ENCODE measurements at regions not wholly inside any gene's neighbourhood (a gene's known extent, or its start where the extent isn't known, plus 50 kb on each side); places are given as distances from the start of the nearest gene placed in this dataset.

DNA sequence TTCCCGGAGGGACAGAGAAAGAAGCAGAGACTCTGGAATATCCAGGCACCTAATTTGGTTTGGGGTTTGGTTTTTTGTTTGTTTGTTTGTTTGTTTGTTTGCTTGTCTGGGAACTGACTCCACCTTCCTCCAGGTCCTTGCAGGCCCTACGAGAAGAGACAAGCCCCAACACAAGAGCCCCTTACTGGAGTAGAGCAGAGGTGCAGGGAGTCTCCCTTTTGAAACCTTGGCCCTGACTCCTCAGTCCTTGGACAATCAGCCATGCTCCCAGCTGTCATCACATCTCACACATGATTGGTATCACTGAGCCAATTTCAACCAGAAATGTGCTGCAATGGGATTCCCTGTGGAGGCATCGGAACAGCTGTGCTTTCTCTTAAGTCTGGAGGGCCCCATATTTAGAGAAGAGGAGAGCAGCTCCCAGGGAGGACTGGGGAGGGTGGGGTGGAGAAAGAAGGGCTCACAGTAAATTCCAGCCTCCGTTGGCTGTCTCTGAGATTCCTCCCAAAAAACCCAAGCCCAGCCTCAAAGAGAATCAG lies 279.9 kb upstream of the NCKAP5 start:
- Histone ChIP-seq H3K9me1 (ENCODE audit: insufficient read depth, low read length) (peaks cover 2% of the 10 kb centered on the region), H2AFZ (replicated peaks; ENCODE audit: low read length, poor library complexity) (no peak overlapping the region), H3K36me3 (ENCODE audit: control insufficient read depth, insufficient read depth, low read length) (no peaks in the 10 kb centered on the region), H3K4ac (ENCODE audit: low read depth, low read length) (peak overlapping the region; percentile 21; the same call in 1 of the 2 replicates), H2BK120ac (ENCODE audit: low read depth, low read length) (no peak overlapping the region; the same call in 1 of the 2 replicates), H3K4me1 (ENCODE audit: control insufficient read depth, insufficient read depth, low read length) (peaks cover 4% of the 10 kb centered on the region), H2BK5ac (ENCODE audit: low read depth, low read length, poor library complexity, severe bottlenecking) (no peak overlapping the region), H4K8ac (ENCODE audit: low read depth in 2 of 2, low read length in 2 of 2) (no peak overlapping the region), H3K27me3 (ENCODE audit: control insufficient read depth, insufficient read depth, low read length) (no peaks in the 10 kb centered on the region), H2AK9ac (replicated peaks; ENCODE audit: low read depth, low read length, poor library complexity) (no peak overlapping the region), H3K56ac (ENCODE audit: extremely low read depth, insufficient read depth, low read length) (no peak overlapping the region), H3K4me2 (ENCODE audit: low read depth, low read length) (no peak overlapping the region), H3K27ac (ENCODE audit: insufficient read depth, low read length) (no peak overlapping the region), H2BK15ac (ENCODE audit: low read depth, low read length) (no peak overlapping the region), H4K91ac (ENCODE audit: insufficient read depth, low read depth, low read length) (peak overlapping the region; percentile 34; the same call in 1 of the 2 replicates), H3K9me3 (ENCODE audit: control insufficient read depth, insufficient read depth, low read length) (no peaks in the 10 kb centered on the region), H4K5ac (ENCODE audit: low read depth, low read length) (no peak overlapping the region), H2AK5ac (ENCODE audit: low read depth, low read length) (no peak overlapping the region), H3K14ac (replicated peaks; ENCODE audit: low read depth, low read length) (no peak overlapping the region), H3K4me3 (ENCODE audit: insufficient read depth, low read depth, low read length) (no peak overlapping the region), H3K9ac (ENCODE audit: low read depth, low read length) (no peak overlapping the region), H2BK20ac (ENCODE audit: low read depth, low read length) (no peak overlapping the region; the same call in 1 of the 2 replicates), H3K23ac (ENCODE audit: low read depth, low read length) (no peak overlapping the region), H4K20me1 (ENCODE audit: insufficient read depth, low read length) (no peaks in the 10 kb centered on the region), H3K79me1 (ENCODE audit: low read depth in 1 of 2, low read length in 2 of 2) (peaks cover 0 to 9% of the 10 kb centered on the region in 2 experiments; a peak in 2 of 4 replicates), H3K18ac (ENCODE audit: low read depth, low read length) (no peak overlapping the region)
- 86% methylated on average over 1 of the region's 4 CpGs; no CpG with 5 or more reads in 1 of the 2 experiments for WGBS, 2 experiments (ENCODE audit: extremely low coverage in 2 of 2, insufficient read length in 1 of 2)
- BruUV-seq (replicated peaks): no TSS peak
- POLR2A ChIA-PET (ENCODE audit: unreplicated experiment): no interaction called here
- CTCF ChIA-PET: no interaction called here
- intact Hi-C loops (cut with micrococcal nuclease) (loop anchor here (10.0 kb wide), 3 partner anchors 413 to 1993 kb away; partner anchors contain the start of gene LYPD1), dilution Hi-C loops (cut with HindIII; ENCODE audit: low sequenced_read_pairs, unreplicated experiment) (no loop called here), in situ Hi-C loops (cut with MboI; ENCODE audit: low sequenced_read_pairs) (loop anchor here (5.0 to 25.0 kb wide), 2 partner anchors 1186 to 1296 kb away; partner anchors contain the start of gene LYPD1)
- TF ChIP-seq RFX5 (IDR thresholded peaks at IDR 0.05; ENCODE audit: low read depth, low read length) (no peak), CEBPB (IDR thresholded peaks at IDR 0.05; ENCODE audit: low read depth, low read length) (no peak), BHLHE40 (IDR thresholded peaks at IDR 0.05; ENCODE audit: low read depth, low read length) (no peak), RCOR1 (IDR thresholded peaks at IDR 0.05; ENCODE audit: insufficient replicate concordance, low read length) (no peak), POLR2A (IDR thresholded peaks at IDR 0.05; ENCODE audit: low read depth, low read length) (no peak), CHD1 (IDR thresholded peaks at IDR 0.05; ENCODE audit: low read depth, low read length) (no peak), USF2 (IDR thresholded peaks at IDR 0.05; ENCODE audit: low read depth, low read length) (no peak), RAD21 (IDR thresholded peaks at IDR 0.05; ENCODE audit: low read length) (no peak), MXI1 (IDR thresholded peaks at IDR 0.05; ENCODE audit: borderline replicate concordance, low read depth, low read length) (no peak), MAZ (IDR thresholded peaks at IDR 0.05; ENCODE audit: borderline replicate concordance, low read depth, low read length) (no peak), FOS (IDR thresholded peaks at IDR 0.05; ENCODE audit: low read depth, low read length) (no peak)
- TF ChIP-seq, protein P1, sequence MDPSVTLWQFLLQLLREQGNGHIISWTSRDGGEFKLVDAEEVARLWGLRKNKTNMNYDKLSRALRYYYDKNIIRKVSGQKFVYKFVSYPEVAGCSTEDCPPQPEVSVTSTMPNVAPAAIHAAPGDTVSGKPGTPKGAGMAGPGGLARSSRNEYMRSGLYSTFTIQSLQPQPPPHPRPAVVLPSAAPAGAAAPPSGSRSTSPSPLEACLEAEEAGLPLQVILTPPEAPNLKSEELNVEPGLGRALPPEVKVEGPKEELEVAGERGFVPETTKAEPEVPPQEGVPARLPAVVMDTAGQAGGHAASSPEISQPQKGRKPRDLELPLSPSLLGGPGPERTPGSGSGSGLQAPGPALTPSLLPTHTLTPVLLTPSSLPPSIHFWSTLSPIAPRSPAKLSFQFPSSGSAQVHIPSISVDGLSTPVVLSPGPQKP (IDR thresholded peaks at IDR 0.05; ENCODE audit: borderline replicate concordance, low read depth, low read length): no peak
- DNase-seq: no peak
- ATAC-seq (ENCODE audit: low read depth): no peak
